ENCODE measurements at regions not wholly inside any gene's neighbourhood (a gene's known extent, or its start where the extent isn't known, plus 50 kb on each side); places are given as distances from the start of the nearest gene placed in this dataset.
"Not testable (repeated sequence)": the region's sequence is repeated elsewhere in the genome, so short reads cannot be mapped to it uniquely, and the experiment has no call there.

DNA sequence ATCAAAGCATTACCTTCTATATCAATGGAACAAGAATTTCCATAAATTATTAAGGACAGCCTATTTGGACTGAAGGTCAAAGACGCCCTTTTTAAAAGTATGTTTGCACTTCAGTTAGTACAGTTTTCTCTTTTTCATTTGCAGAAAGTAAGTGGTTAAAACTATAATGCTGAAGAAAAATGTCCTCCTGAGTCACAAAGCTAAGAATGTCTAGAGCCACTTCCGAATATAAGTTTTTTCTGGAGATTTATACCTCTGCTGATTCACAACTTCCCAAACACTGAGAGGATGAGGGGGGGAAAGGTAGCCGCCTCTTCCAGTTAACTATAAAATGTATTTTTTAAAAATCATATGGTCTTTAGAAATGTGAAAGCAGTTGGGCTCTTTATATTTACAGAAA lies 84.9 kb downstream of the DUSP6 start:
- no peak overlapping the region for H3K4me3 ChIP-seq (ENCODE audit: low read length)
- peak overlapping the region; percentile 2 for H3K9ac ChIP-seq (ENCODE audit: low read length)
- no peaks in the 10 kb centered on the region for H3K27me3 ChIP-seq (replicated peaks; ENCODE audit: control insufficient read depth, insufficient read depth, low read length)
- DNase-seq (ENCODE audit: low read depth): no peak
- H3K4me1 ChIP-seq (ENCODE audit: control insufficient read depth, insufficient read depth, low read length): peaks cover 35% of the 10 kb centered on the region
- no peaks in the 10 kb centered on the region for H3K36me3 ChIP-seq (ENCODE audit: control insufficient read depth, insufficient read depth, low read length, severe bottlenecking)
- H3K9me3 ChIP-seq (ENCODE audit: control insufficient read depth, low read length): no peaks in the 10 kb centered on the region

DNA sequence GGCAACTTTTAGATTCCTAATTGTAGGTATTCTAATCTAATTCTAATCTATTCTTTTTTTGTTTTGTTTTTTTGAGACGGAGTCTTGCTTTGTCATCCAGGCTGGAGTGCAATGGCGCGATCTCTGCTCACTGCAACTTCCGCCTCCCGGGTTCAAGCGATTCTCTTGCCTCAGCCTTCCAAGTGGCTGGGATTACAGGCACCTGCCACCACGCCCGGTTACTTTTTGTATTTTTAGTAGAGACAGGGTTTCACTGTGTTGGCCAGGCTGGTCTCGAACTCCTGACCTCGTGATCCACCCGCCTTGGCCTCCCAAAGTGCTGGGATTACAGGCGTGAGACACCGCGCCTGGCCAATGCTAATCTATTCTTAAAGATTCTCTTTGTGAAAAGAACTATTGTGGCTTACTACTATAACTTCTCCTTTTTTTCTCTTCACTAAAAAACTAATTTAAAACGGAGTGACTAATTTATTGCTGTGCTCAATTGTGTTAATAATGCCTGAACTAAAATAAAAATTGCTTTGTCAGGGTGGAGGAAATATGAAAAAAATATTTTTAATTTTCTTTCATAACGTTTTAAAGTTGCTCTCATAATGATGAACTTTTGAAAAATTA lies 85.6 kb downstream of the DUSP6 start:
- not testable (repeated sequence) for H3K9me3 ChIP-seq (ENCODE audit: control insufficient read depth, low read length); H3K27me3 ChIP-seq (replicated peaks; ENCODE audit: control insufficient read depth, insufficient read depth, low read length); H3K4me3 ChIP-seq (ENCODE audit: low read length); H3K9ac ChIP-seq (ENCODE audit: low read length); H3K36me3 ChIP-seq (ENCODE audit: control insufficient read depth, insufficient read depth, low read length, severe bottlenecking); DNase-seq (ENCODE audit: low read depth)
- peaks cover 40% of the 10 kb centered on the region for H3K4me1 ChIP-seq (ENCODE audit: control insufficient read depth, insufficient read depth, low read length)

DNA sequence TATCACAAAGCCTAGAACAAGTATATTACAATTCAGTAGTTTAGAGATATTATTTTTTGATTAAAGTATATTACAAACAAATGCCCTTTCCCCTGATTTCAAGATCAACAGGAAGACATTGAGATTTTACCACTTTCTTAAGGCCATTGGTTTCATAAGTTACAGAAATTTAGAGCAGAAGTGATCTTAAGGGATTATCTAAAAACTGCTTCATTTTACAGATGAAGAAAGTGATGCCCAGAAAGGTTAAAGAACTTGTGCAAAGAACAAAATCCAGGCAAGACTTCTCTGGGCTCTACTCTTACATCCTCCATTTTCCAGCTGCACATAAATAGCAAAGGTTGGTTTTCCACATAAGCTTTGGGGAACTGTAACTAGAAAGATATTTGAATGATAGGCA lies 87.5 kb downstream of the DUSP6 start:
- H3K36me3 ChIP-seq (ENCODE audit: control insufficient read depth, insufficient read depth, low read length, severe bottlenecking): no peaks in the 10 kb centered on the region
- H3K27me3 ChIP-seq (replicated peaks; ENCODE audit: control insufficient read depth, insufficient read depth, low read length): no peaks in the 10 kb centered on the region
- no peak overlapping the region for H3K4me3 ChIP-seq (ENCODE audit: low read length)
- peak overlapping the region; percentile 67 for H3K9ac ChIP-seq (ENCODE audit: low read length)
- no peak for DNase-seq (ENCODE audit: low read depth)
- no peaks in the 10 kb centered on the region for H3K9me3 ChIP-seq (ENCODE audit: control insufficient read depth, low read length)
- peaks cover 40% of the 10 kb centered on the region for H3K4me1 ChIP-seq (ENCODE audit: control insufficient read depth, insufficient read depth, low read length)

DNA sequence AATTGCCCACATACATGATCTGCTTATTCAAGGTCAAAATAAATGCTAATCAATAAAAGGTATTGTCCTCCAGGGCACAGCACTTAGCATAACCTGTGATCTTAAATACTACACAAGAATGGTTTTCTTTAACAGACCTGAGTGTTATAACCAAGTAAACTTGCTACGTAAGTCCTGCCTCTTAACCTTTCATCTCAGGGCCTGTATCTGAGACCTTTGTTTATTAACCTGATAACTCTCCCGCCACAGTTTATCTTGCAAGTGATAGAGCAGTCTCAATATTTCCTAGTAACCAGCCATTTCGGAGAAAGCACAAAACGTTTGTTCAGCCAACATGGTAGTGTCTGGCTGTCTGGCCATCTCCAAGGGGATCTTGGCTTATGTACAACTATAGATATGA lies 88.4 kb downstream of the DUSP6 start:
- Histone ChIP-seq H3K4me3 (ENCODE audit: low read length) (no peak overlapping the region), H3K9me3 (ENCODE audit: control insufficient read depth, low read length) (no peaks in the 10 kb centered on the region), H3K27me3 (replicated peaks; ENCODE audit: control insufficient read depth, insufficient read depth, low read length) (no peaks in the 10 kb centered on the region), H3K9ac (ENCODE audit: low read length) (peak overlapping the region; percentile 35), H3K4me1 (ENCODE audit: control insufficient read depth, insufficient read depth, low read length) (peaks cover 40% of the 10 kb centered on the region), H3K36me3 (ENCODE audit: control insufficient read depth, insufficient read depth, low read length, severe bottlenecking) (no peaks in the 10 kb centered on the region)
- no peak for DNase-seq (ENCODE audit: low read depth)

DNA sequence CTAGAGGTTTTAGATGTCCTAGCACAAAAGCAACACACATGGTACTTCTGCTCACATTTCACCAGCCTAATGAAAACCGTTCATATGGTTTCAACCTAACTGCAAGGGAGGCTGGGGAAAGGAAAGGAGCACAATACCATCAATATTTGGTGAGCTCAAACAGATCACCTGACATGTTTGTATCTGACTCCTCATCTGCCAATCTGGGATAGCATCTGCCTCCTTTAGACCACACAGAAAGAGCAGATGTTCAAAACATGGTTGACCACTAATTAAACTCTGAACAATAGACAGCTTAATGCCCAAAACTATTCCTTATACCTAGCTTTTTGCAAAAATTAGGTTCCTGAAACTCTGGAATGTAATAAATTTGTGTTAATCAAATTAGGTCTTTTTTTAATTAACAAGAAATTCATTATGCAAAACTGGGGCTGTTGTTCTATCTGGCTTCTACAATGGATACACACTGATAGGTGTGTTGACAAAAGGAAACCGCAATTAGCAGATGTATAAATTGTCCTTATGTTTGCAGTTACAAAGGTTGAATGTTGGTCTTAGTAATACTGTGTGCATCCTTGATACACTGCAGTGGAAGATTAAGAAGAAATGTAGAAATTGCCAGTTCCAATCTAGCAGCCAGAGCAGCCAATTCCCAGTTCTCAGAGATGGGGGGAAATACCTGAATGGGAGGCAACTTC lies 89.3 kb downstream of the DUSP6 start:
- Histone ChIP-seq H3K4me1 (ENCODE audit: control insufficient read depth, insufficient read depth, low read length) (peaks cover 40% of the 10 kb centered on the region), H3K27me3 (replicated peaks; ENCODE audit: control insufficient read depth, insufficient read depth, low read length) (no peaks in the 10 kb centered on the region), H3K4me3 (ENCODE audit: low read length) (no peak overlapping the region), H3K36me3 (ENCODE audit: control insufficient read depth, insufficient read depth, low read length, severe bottlenecking) (no peaks in the 10 kb centered on the region), H3K9me3 (ENCODE audit: control insufficient read depth, low read length) (peaks cover 6% of the 10 kb centered on the region), H3K9ac (ENCODE audit: low read length) (no peak overlapping the region)
- no peak for DNase-seq (ENCODE audit: low read depth)

DNA sequence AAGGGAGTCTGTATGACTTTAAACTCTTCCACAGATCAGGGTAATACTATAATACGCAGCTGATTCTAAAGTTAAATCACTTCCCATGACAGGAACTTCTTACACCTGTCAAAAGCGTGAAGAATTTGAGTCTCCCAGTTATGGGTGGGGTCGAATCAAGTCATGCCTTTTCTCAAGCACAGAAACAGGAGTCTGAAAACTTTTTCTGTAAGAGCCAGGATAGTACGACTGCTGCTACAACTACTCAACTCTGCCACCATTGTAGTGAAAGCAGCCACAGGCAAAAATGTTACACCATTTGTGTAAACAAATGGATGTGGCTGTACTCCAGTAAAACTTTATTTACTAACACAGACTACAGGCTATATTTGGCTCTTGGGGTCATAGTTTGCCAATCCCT lies 90.3 kb downstream of the DUSP6 start:
- H3K9me3 ChIP-seq (ENCODE audit: control insufficient read depth, low read length): peaks cover 9% of the 10 kb centered on the region
- no peak for DNase-seq (ENCODE audit: low read depth)
- H3K9ac ChIP-seq (ENCODE audit: low read length): no peak overlapping the region
- H3K4me1 ChIP-seq (ENCODE audit: control insufficient read depth, insufficient read depth, low read length): peaks cover 30% of the 10 kb centered on the region
- H3K27me3 ChIP-seq (replicated peaks; ENCODE audit: control insufficient read depth, insufficient read depth, low read length): no peaks in the 10 kb centered on the region
- no peak overlapping the region for H3K4me3 ChIP-seq (ENCODE audit: low read length)
- H3K36me3 ChIP-seq (ENCODE audit: control insufficient read depth, insufficient read depth, low read length, severe bottlenecking): no peaks in the 10 kb centered on the region

DNA sequence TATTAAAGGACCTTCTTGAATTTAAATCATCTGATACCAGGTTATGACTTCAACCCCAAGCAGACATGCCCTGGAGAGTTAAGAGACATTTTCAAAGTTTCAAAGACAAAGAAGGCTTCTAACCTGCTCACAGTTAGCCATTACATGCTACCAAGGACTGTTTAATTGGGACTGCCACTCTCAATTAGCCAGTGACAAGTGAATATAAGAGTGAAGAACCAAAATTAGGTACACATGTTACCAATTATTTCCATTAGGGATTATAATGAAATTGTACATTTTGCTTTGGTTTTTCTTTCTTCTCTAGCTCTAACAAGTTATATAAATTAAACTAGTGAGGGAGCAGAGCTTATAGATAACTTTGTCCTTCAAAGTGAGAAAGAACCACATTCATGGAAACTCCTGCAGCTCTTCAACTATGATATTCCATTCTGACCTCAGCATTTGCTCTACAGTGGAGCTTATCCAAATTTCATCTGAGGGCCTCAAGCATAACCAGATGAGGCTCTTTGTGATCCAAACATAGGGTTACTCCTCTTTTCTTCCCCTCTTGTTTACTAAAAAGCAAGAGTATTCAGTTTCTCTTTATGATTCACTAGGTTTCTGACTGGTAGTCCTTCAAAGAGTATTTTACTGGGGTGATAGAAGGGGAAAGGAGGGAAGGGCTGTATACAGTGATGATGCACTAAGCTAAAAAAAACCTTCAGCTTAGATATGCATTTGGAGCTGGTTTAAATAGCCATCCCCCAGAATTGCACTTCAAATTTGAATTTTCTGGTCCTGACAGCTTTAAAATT lies 91.3 kb downstream of the DUSP6 start:
- H3K9ac ChIP-seq (ENCODE audit: low read length): no peak overlapping the region
- H3K4me3 ChIP-seq (ENCODE audit: low read length): no peak overlapping the region
- H3K9me3 ChIP-seq (ENCODE audit: control insufficient read depth, low read length): peaks cover 9% of the 10 kb centered on the region
- no peaks in the 10 kb centered on the region for H3K27me3 ChIP-seq (replicated peaks; ENCODE audit: control insufficient read depth, insufficient read depth, low read length)
- DNase-seq (ENCODE audit: low read depth): peak; percentile 8
- peaks cover 28% of the 10 kb centered on the region for H3K4me1 ChIP-seq (ENCODE audit: control insufficient read depth, insufficient read depth, low read length)
- H3K36me3 ChIP-seq (ENCODE audit: control insufficient read depth, insufficient read depth, low read length, severe bottlenecking): no peaks in the 10 kb centered on the region

DNA sequence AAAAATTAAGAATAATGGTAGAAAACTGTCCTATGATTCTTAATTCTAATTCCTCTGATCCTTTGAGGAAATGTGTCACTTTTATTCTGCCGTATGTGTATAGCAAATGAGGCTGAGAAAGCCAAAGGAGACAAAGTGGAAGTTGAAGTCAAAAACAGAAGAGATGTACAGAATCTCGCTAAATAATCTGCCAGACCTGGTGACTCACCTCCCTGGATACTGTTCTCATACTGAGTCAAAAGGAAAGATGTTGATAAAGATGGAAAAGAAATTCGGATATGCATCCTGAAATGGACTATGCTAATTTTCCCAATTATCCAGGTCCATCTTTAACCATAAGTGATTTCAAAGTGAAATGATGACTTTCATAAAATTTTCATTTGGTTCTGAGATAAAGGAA lies 92.5 kb downstream of the DUSP6 start:
- H3K27me3 ChIP-seq (replicated peaks; ENCODE audit: control insufficient read depth, insufficient read depth, low read length): no peaks in the 10 kb centered on the region

DNA sequence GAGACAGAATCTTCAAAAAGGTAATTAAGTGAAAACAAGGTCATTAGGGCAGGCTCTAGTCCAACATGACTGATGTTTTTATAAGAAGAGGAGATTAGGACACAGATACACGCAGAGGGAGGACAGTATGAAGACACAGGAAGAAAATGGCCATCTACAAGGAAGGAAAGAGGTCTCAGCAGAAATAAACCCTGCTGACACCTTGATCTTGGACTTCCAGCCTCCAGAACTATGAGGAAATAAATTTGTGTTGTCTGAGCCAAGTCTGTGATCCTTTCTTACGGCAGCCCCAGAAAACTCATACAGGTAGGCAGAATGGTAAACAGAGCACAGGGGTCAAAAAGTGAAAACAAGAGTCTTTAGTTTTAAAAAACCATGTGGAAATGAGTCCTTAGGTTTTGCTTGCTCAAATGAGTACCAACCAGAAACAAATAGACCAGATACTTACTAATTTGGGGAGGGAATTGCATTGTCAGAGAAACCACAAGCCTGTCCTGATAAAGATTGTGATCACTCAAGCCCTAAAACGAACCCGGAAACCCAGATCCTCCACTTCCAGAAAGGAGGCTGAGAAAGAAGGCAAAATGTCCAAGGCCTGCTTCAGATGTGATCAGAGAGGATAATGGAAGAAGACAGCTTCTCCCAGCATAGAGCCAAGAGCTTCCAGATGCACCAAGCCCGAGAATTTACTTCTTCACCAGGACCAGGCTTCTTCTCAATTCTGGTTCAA lies 93.9 kb downstream of the DUSP6 start:
- Histone ChIP-seq H3K36me3 (ENCODE audit: control insufficient read depth, insufficient read depth, low read length, severe bottlenecking) (no peaks in the 10 kb centered on the region), H3K9ac (ENCODE audit: low read length) (no peak overlapping the region), H3K4me1 (ENCODE audit: control insufficient read depth, insufficient read depth, low read length) (peaks cover 7% of the 10 kb centered on the region), H3K4me3 (ENCODE audit: low read length) (no peak overlapping the region), H3K9me3 (ENCODE audit: control insufficient read depth, low read length) (peaks cover 9% of the 10 kb centered on the region), H3K27me3 (replicated peaks; ENCODE audit: control insufficient read depth, insufficient read depth, low read length) (no peaks in the 10 kb centered on the region)
- no peak for DNase-seq (ENCODE audit: low read depth)

More for the DNA sequence above, 92.5 kb downstream of the DUSP6 start:
- Histone ChIP-seq H3K4me3 (ENCODE audit: low read length) (no peak overlapping the region), H3K4me1 (ENCODE audit: control insufficient read depth, insufficient read depth, low read length) (peaks cover 16% of the 10 kb centered on the region), H3K36me3 (ENCODE audit: control insufficient read depth, insufficient read depth, low read length, severe bottlenecking) (no peaks in the 10 kb centered on the region), H3K9me3 (ENCODE audit: control insufficient read depth, low read length) (peaks cover 9% of the 10 kb centered on the region), H3K9ac (ENCODE audit: low read length) (no peak overlapping the region)
- no peak for DNase-seq (ENCODE audit: low read depth)

DNA sequence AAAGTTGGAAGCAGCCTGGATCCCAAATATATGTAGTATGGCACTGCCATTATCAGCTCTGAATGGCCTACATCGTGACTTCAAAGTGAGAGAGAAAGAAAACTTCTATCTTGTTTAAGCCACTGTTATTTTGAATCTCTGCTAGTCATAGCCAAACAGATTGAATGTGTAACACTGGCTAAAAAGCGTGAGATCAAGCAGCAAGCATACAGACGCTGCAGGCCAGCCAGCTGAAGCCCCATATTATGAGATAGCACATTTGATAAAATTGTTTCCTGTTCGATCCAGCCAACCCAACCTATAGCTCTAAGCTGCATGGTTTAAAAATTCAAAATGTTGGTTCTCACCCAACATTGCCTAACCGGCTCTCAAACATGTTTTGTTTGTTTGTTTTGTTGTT lies 95.0 kb downstream of the DUSP6 start:
- peaks cover 9% of the 10 kb centered on the region for H3K9me3 ChIP-seq (ENCODE audit: control insufficient read depth, low read length)
- no peaks in the 10 kb centered on the region for H3K27me3 ChIP-seq (replicated peaks; ENCODE audit: control insufficient read depth, insufficient read depth, low read length)
- no peak overlapping the region for H3K4me3 ChIP-seq (ENCODE audit: low read length)
- no peak overlapping the region for H3K9ac ChIP-seq (ENCODE audit: low read length)
- H3K4me1 ChIP-seq (ENCODE audit: control insufficient read depth, insufficient read depth, low read length): peaks cover 8% of the 10 kb centered on the region
- no peaks in the 10 kb centered on the region for H3K36me3 ChIP-seq (ENCODE audit: control insufficient read depth, insufficient read depth, low read length, severe bottlenecking)
- no peak for DNase-seq (ENCODE audit: low read depth)

DNA sequence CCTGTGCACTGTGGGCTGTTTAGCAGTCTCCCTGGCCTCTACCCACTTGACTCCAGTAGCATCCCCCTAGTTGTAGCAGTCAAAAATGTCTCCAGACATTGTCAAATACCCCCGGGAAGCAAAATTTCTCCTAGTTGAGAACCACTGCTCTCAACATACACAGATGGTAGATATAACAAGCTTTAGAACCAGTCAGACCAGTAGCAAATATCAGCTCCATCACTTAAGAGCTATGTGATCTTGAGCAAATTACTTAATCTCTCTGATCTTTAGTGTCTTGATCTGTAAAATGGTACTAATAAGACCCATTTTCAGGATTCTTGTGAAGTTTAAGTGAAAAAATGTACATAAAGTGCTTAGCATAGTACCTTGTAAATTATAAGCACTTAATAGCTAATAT lies 96.2 kb downstream of the DUSP6 start:
- Histone ChIP-seq H3K9ac (ENCODE audit: low read length) (no peak overlapping the region), H3K27me3 (replicated peaks; ENCODE audit: control insufficient read depth, insufficient read depth, low read length) (no peaks in the 10 kb centered on the region), H3K4me3 (ENCODE audit: low read length) (no peak overlapping the region), H3K4me1 (ENCODE audit: control insufficient read depth, insufficient read depth, low read length) (peaks cover 17% of the 10 kb centered on the region), H3K36me3 (ENCODE audit: control insufficient read depth, insufficient read depth, low read length, severe bottlenecking) (no peaks in the 10 kb centered on the region), H3K9me3 (ENCODE audit: control insufficient read depth, low read length) (peaks cover 9% of the 10 kb centered on the region)
- DNase-seq (ENCODE audit: low read depth): no peak

Measured in adipocyte (in vitro differentiated cells).